Fibroblast of lung (primary cell): ENCODE measurements at regions not wholly inside any gene's neighbourhood (a gene's known extent, or its start where the extent isn't known, plus 50 kb on each side); places are given as distances from the start of the nearest gene placed in this dataset.

Source experiments
- CTCF ChIP-seq, 2 donors: IDR thresholded peaks in 1 of 2; conservative IDR thresholded peaks in 1 of 2; 1 replicate in 1 of 2; 2 replicates in 1 of 2; pipeline ENCODE4 v1.5.1; 2011 to 2012; ENCODE audit warnings: low read length in 2 of 2, control low read depth in 1 of 2, inconsistent platforms in 1 of 2, low read depth in 1 of 2, mild to moderate bottlenecking in 1 of 2
- EZH2 ChIP-seq: IDR thresholded peaks from 2 replicates; pipeline ENCODE4 v1.5.1; 2012; ENCODE audit warnings: low read length, control low read depth, mild to moderate bottlenecking; ENCODE audit errors: missing control alignments

GRCh38 chr11:97296301-97296700 lies 906.5 kb downstream of the JRKL start:
- no peak for TF ChIP-seq CTCF (conservative IDR thresholded peaks at IDR 0.05 in 1 of 2, IDR thresholded peaks at IDR 0.05 in 1 of 2; ENCODE audit: low read depth in 1 of 2, low read length in 2 of 2)
- no peak for TF ChIP-seq EZH2
